HepG2 (cell line): ENCODE measurements at regions not wholly inside any gene's neighbourhood (a gene's known extent, or its start where the extent isn't known, plus 50 kb on each side); places are given as distances from the start of the nearest gene placed in this dataset.

Experiments
- ATAC-seq: fragments of 200-7000 bp; cut with Tn5 transposase; 3 replicates; pipeline ENCODE4 v1.9.1; 2020; ENCODE audit warnings: mild to moderate bottlenecking, moderate library complexity
- BruUV-seq: library from RNA; stranded (reverse); fragments of 400-500 nt; replicated peaks from 2 replicates; lab custom pipeline; 2021; lab: Mats Ljungman, UMichigan
- CTCF ChIA-PET: fragments of 300-600 bp; formaldehyde crosslinking; extraction: SDS; loops from one replicate; lab custom pipeline; 2021; ENCODE audit warnings: low total read pairs, inconsistent platforms, low intra/inter-chr PET ratio; lab: Yijun Ruan, JAX
- POLR2A ChIA-PET: fragments of 350-600 bp; sonication (Branson Sonifier 250); formaldehyde crosslinking; loops from one replicate; lab custom pipeline; 2020; ENCODE audit warnings: antibody characterized with exemption, inconsistent platforms; lab: Yijun Ruan, JAX
- DNase-seq: peaks from one replicate; pipeline ENCODE4 v3.0.0-alpha.2; 2015; ENCODE audit warnings: low spot score
- FAIRE-seq: peaks from 3 replicates; lab custom pipeline; 2011; peaks lifted over from hg19 to GRCh38; lab: Jason Lieb, UNC
- H2AFZ ChIP-seq: one replicate; pipeline ENCODE4 v1.6.1; 2011; ENCODE audit warnings: low read length, inconsistent platforms
- H3K27ac ChIP-seq: fragments of 300-600 bp; 3 replicates; pipeline ENCODE4 v1.8.0; 2011; ENCODE audit warnings: mixed run types, mild to moderate bottlenecking, mixed read lengths, low read length, inconsistent platforms; ENCODE audit not compliant: insufficient read depth; ENCODE audit errors: extremely low read length
- H3K27me3 ChIP-seq, 2 experiments: fragments of 200-600 bp in 1 of 2; 2 replicates in 1 of 2; 3 replicates in 1 of 2; pipeline versions ENCODE4 v1.6.0 to v1.8.0; 2011; ENCODE audit warnings: low read length in 2 of 2, mild to moderate bottlenecking in 2 of 2, moderate library complexity in 2 of 2, inconsistent platforms in 1 of 2; ENCODE audit not compliant: insufficient read depth in 2 of 2, control insufficient read depth in 1 of 2
- H3K36me3 ChIP-seq, 2 experiments: fragments of 200-600 bp in 1 of 2; replicated peaks in 1 of 2; 2 replicates in 1 of 2; 3 replicates in 1 of 2; pipeline versions ENCODE4 v1.5.1 to v1.8.0; 2011; ENCODE audit warnings: low read length in 2 of 2, inconsistent platforms in 1 of 2; ENCODE audit not compliant: insufficient read depth in 2 of 2, control insufficient read depth in 1 of 2
- H3K4me1 ChIP-seq: 2 replicates; pipeline ENCODE4 v1.5.1; 2012; ENCODE audit warnings: low read length, inconsistent platforms; ENCODE audit not compliant: insufficient read depth
- H3K4me2 ChIP-seq: 2 replicates; pipeline ENCODE4 v1.6.0; 2011; ENCODE audit warnings: low read depth, low read length, inconsistent platforms
- H3K4me3 ChIP-seq, 3 experiments: fragments of 200-600 bp in 1 of 3; sonication (generic), shearing (Covaris generic) in 1 of 3; replicated peaks in 1 of 3; 2 replicates each; pipeline ENCODE4 v1.5.1; 2011 to 2016; ENCODE audit warnings: low read length in 3 of 3, inconsistent platforms in 2 of 3, low read depth in 2 of 3, mild to moderate bottlenecking in 2 of 3, control low read depth in 1 of 3, mixed read lengths in 1 of 3; ENCODE audit not compliant: insufficient read depth in 1 of 3
- H3K79me2 ChIP-seq: one replicate; pipeline ENCODE4 v1.6.1; 2011; ENCODE audit warnings: low read length, inconsistent platforms; ENCODE audit not compliant: insufficient read depth
- H3K9ac ChIP-seq: 2 replicates; pipeline ENCODE4 v1.6.0; 2011; ENCODE audit warnings: mild to moderate bottlenecking, low read depth, low read length, inconsistent platforms; ENCODE audit not compliant: insufficient read depth
- H3K9me3 ChIP-seq: 2 replicates; pipeline ENCODE4 v1.5.1; 2012; ENCODE audit warnings: mild to moderate bottlenecking, low read length
- H4K20me1 ChIP-seq: 2 replicates; pipeline ENCODE4 v1.6.0; 2011; ENCODE audit warnings: inconsistent platforms, mild to moderate bottlenecking, low read length, moderate library complexity; ENCODE audit not compliant: insufficient read depth
- CC2D1A ChIP-seq: sonication (generic); formaldehyde crosslinking; IDR thresholded peaks from 2 replicates; pipeline ENCODE4 v1.8.1; 2023; ENCODE audit warnings: mild to moderate bottlenecking, missing genetic modification reagents
- KAT7 ChIP-seq: IDR thresholded peaks from 2 replicates; pipeline ENCODE4 v1.6.1; 2018; ENCODE audit warnings: borderline replicate concordance, missing compliant biosample characterization
- MTF2 ChIP-seq: sonication (generic); formaldehyde crosslinking; IDR thresholded peaks from 2 replicates; pipeline ENCODE4 v1.5.0; 2020; ENCODE audit warnings: missing genetic modification reagents, borderline replicate concordance
- NRL ChIP-seq: sonication (generic); formaldehyde crosslinking; IDR thresholded peaks from 2 replicates; pipeline ENCODE4 v1.5.0; 2020; ENCODE audit warnings: missing genetic modification reagents, mild to moderate bottlenecking, moderate library complexity, borderline replicate concordance
- ZNF205 ChIP-seq: IDR thresholded peaks from 2 replicates; pipeline ENCODE4 v1.6.1; 2018; ENCODE audit warnings: missing biosample characterization, missing genetic modification reagents
- ZNF510 ChIP-seq: sonication (generic); formaldehyde crosslinking; IDR thresholded peaks from 2 replicates; pipeline ENCODE4 v1.4.0; 2020; ENCODE audit warnings: low read depth, mild to moderate bottlenecking, missing genetic modification reagents
- ZNF570 ChIP-seq: sonication (generic); formaldehyde crosslinking; IDR thresholded peaks from 2 replicates; pipeline ENCODE4 v1.4.0; 2020; ENCODE audit warnings: mild to moderate bottlenecking, missing genetic modification reagents, borderline replicate concordance
- WGBS: methylation state at CpG from one replicate; pipeline ENCODE4 v1.1.6; 2017; ENCODE audit warnings: low lambda C conversion rate; 5-methylcytosine and 5-hydroxymethylcytosine counted together
- in situ Hi-C: cut with HindIII; loops from 2 replicates; pipeline ENCODE4 v1.10.0; 2017; ENCODE audit warnings: low pct_unique_long_range_greater_than_20kb; ENCODE audit not compliant: extremely low pct_ligation_motif_present
- intact Hi-C: fragments of 100-400 bp; cut with micrococcal nuclease; formaldehyde crosslinking; loops from one replicate; pipeline ENCODE4 v1.10.0; 2022; ENCODE audit not compliant: unreplicated experiment
- TF ChIP-seq, protein P1 (sequence below): sonication (generic); formaldehyde crosslinking; IDR thresholded peaks from 2 replicates; pipeline ENCODE4 v1.9.0; 2021; ENCODE audit warnings: missing genetic modification reagents, mild to moderate bottlenecking, borderline replicate concordance
- TF ChIP-seq, protein P2 (sequence below): sonication (generic); formaldehyde crosslinking; IDR thresholded peaks from 2 replicates; pipeline ENCODE4 v1.4.0; 2020; ENCODE audit warnings: mild to moderate bottlenecking, missing genetic modification reagents
- TF ChIP-seq, protein P3 (sequence below): sonication (generic); formaldehyde crosslinking; IDR thresholded peaks from 2 replicates; pipeline ENCODE4 v1.8.0; 2022; ENCODE audit warnings: mild to moderate bottlenecking, missing genetic modification reagents, borderline replicate concordance
- TF ChIP-seq, protein P4 (sequence below): sonication (generic); formaldehyde crosslinking; IDR thresholded peaks from 2 replicates; pipeline ENCODE4 v1.5.0; 2020; ENCODE audit warnings: missing genetic modification reagents

DNA sequence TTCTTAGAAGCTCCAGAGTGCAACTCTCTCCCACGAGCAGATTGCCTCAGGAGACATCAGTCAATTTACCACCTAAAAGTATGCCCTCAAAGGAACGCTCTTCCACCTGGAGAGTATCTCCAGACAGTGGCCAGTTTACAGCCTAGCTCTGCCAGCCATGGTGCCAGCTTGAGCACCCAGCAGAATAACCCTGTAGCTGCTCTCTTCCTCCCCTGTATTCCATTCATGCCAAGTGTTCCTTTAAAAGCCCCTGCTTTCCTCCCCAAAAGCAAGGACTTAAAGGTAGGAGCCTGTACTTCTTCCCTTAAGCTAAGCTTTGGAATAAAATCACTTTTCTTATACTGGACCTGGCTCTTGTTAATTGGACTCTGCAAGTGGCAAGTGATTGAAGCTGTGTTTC, 245.4 kb upstream of the TMEM132C start (continued):
- TF ChIP-seq, protein P1, sequence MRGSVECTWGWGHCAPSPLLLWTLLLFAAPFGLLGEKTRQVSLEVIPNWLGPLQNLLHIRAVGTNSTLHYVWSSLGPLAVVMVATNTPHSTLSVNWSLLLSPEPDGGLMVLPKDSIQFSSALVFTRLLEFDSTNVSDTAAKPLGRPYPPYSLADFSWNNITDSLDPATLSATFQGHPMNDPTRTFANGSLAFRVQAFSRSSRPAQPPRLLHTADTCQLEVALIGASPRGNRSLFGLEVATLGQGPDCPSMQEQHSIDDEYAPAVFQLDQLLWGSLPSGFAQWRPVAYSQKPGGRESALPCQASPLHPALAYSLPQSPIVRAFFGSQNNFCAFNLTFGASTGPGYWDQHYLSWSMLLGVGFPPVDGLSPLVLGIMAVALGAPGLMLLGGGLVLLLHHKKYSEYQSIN (CRISPR knock-in tag): no peak
- TF ChIP-seq MTF2 (CRISPR knock-in tag) (no peak), ZNF205 (no peak)

DNA sequence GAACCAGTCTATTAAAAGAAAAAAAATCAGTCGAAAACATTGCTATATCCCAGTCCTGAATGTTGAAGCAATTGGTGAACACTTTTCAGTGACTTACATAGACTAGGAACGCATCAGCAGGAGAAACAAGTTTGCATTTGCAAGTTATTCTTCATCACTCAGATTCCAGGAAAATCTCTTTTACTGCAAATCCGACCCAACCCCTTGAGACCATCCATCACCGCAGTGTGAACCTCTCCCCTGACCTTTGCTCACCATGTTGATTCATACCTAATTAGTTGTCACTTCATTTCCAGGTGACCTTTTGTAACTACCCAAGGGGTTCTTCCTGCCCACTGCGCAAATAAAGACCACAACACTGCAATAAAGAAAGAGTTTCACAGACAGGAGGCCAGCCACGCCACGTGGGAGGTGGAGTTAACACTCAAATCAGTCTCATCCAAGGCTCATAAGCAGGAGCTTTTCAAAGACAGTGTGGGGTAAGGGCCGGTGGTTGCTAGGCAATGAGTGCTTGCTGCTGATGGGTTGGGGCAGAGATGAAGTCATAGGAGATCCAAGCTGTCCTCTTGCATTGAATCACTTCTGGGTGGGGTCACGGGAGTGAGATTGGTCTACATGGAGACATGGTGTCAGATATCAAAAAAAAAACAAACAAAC, 241.3 kb upstream of the TMEM132C start:
- H3K79me2 ChIP-seq: no peaks in the 10 kb centered on the region
- TF ChIP-seq CC2D1A (CRISPR knock-in tag) (no peak), KAT7 (CRISPR knock-in tag) (no peak), ZNF570 (no peak), NRL (CRISPR knock-in tag) (no peak), ZNF510 (CRISPR knock-in tag) (no peak)
- TF ChIP-seq, protein P2, sequence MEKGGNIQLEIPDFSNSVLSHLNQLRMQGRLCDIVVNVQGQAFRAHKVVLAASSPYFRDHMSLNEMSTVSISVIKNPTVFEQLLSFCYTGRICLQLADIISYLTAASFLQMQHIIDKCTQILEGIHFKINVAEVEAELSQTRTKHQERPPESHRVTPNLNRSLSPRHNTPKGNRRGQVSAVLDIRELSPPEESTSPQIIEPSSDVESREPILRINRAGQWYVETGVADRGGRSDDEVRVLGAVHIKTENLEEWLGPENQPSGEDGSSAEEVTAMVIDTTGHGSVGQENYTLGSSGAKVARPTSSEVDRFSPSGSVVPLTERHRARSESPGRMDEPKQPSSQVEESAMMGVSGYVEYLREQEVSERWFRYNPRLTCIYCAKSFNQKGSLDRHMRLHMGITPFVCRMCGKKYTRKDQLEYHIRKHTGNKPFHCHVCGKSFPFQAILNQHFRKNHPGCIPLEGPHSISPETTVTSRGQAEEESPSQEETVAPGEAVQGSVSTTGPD (CRISPR knock-in tag): no peak
- TF ChIP-seq, protein P3, sequence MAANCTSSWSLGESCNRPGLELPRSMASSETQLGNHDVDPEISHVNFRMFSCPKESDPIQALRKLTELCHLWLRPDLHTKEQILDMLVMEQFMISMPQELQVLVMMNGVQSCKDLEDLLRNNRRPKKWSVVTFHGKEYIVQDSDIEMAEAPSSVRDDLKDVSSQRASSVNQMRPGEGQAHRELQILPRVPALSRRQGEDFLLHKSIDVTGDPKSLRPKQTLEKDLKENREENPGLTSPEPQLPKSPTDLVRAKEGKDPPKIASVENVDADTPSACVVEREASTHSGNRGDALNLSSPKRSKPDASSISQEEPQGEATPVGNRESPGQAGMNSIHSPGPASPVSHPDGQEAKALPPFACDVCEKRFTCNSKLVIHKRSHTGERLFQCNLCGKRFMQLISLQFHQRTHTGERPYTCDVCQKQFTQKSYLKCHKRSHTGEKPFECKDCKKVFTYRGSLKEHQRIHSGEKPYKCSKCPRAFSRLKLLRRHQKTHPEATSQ (CRISPR knock-in tag): no peak
- TF ChIP-seq, protein P4, sequence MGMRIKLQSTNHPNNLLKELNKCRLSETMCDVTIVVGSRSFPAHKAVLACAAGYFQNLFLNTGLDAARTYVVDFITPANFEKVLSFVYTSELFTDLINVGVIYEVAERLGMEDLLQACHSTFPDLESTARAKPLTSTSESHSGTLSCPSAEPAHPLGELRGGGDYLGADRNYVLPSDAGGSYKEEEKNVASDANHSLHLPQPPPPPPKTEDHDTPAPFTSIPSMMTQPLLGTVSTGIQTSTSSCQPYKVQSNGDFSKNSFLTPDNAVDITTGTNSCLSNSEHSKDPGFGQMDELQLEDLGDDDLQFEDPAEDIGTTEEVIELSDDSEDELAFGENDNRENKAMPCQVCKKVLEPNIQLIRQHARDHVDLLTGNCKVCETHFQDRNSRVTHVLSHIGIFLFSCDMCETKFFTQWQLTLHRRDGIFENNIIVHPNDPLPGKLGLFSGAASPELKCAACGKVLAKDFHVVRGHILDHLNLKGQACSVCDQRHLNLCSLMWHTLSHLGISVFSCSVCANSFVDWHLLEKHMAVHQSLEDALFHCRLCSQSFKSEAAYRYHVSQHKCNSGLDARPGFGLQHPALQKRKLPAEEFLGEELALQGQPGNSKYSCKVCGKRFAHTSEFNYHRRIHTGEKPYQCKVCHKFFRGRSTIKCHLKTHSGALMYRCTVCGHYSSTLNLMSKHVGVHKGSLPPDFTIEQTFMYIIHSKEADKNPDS (CRISPR knock-in tag): no peak
- no peak overlapping the region for H3K27ac ChIP-seq
- no peaks in the 10 kb centered on the region for H4K20me1 ChIP-seq
- in situ Hi-C loops: no loop called here
- no peaks in the 10 kb centered on the region for H3K36me3 ChIP-seq
- no peak overlapping the region for H3K9ac ChIP-seq
- intact Hi-C loops: no loop called here
- H2AFZ ChIP-seq: no peak overlapping the region
- no peak overlapping the region for H3K4me3 ChIP-seq
- H3K9me3 ChIP-seq: no peaks in the 10 kb centered on the region
- DNase-seq (no peak), ATAC-seq (no peak), FAIRE-seq (no peak)
- WGBS: 8% methylated on average over 9 of the region's 9 CpGs
- ChIA-PET POLR2A (no interaction called here), CTCF (no interaction called here)
- no peaks in the 10 kb centered on the region for H3K4me1 ChIP-seq
- no peak overlapping the region for H3K4me2 ChIP-seq
- BruUV-seq: no TSS peak
- no peaks in the 10 kb centered on the region; a peak in 2 of 5 replicates for H3K27me3 ChIP-seq
